Right lobe of liver (tissue), 6 donors: ENCODE measurements at regions not wholly inside any gene's neighbourhood (a gene's known extent, or its start where the extent isn't known, plus 50 kb on each side); places are given as distances from the start of the nearest gene placed in this dataset.

Experiments used
- ATAC-seq, 4 donors: fragments of 200-7000 bp; cut with Tn5 transposase; one replicate each; pipeline ENCODE4 v1.9.1; 2020; ENCODE audit warnings: mild to moderate bottlenecking in 4 of 4, moderate library complexity in 4 of 4
- DNase-seq, 3 donors: peaks; one replicate each; pipeline ENCODE4 v3.0.0-alpha.2; 2020
- H3K27ac ChIP-seq, 3 donors: fragments of 200-600 bp; one replicate each; pipeline ENCODE4 v1.8.0; 2022
- H3K27me3 ChIP-seq, 2 donors: fragments of 200-600 bp; one replicate each; pipeline ENCODE4 v1.8.0; 2022
- H3K36me3 ChIP-seq, 4 donors: fragments of 200-600 bp; sonication (generic) in 1 of 4; one replicate each; pipeline versions ENCODE4 v1.5.1 to v1.8.0; 2017 to 2022; ENCODE audit warnings: control low read depth in 1 of 4
- H3K4me1 ChIP-seq, 4 donors: fragments of 200-600 bp; sonication (generic) in 1 of 4; one replicate each; pipeline versions ENCODE4 v1.5.1 to v1.8.0; 2017 to 2022; ENCODE audit warnings: control low read depth in 1 of 4
- H3K4me3 ChIP-seq, 3 donors: fragments of 200-600 bp; one replicate each; pipeline ENCODE4 v1.8.0; 2022
- H3K9me3 ChIP-seq, 4 donors: fragments of 200-600 bp; sonication (generic) in 1 of 4; one replicate each; pipeline versions ENCODE4 v1.5.1 to v1.8.0; 2017 to 2022; ENCODE audit warnings: control low read depth in 1 of 4
- CTCF ChIP-seq, 4 donors: fragments of 200-600 bp in 3 of 4; fragments of 450-650 bp in 1 of 4; IDR thresholded peaks; one replicate each; pipeline versions ENCODE4 v1.5.1 to v1.8.0; 2016 to 2022; ENCODE audit warnings: antibody characterized with exemption in 4 of 4, mild to moderate bottlenecking in 2 of 4
- POLR2A ChIP-seq: fragments of 450-650 bp; IDR thresholded peaks from one replicate; pipeline ENCODE4 v1.6.1; 2017; ENCODE audit warnings: antibody characterized with exemption, mild to moderate bottlenecking
- WGBS: methylation state at CpG from one replicate; pipeline ENCODE4 v1.1.6; 2018; ENCODE audit warnings: low coverage, low lambda C conversion rate; ENCODE audit not compliant: insufficient coverage; ENCODE audit errors: missing lambda C conversion rate; 5-methylcytosine and 5-hydroxymethylcytosine counted together
- intact Hi-C, 2 donors: fragments of 100-400 bp; cut with DNase I; formaldehyde crosslinking; loops; one replicate each; pipeline versions ENCODE4 v1.11.2 to v1.14.1; 2022
- donor health status: DM: no; HTN: yes; CAD: no.
- donor health status: DM: no; HTN: no; CAD: no.
- donor health status: DM: no; HTN: no; CAD: no.
- donor health status: DM: no; HTN: yes; CAD: no.
- donor health status: DM: no; HTN: yes; CAD: no.

GRCh38 chr11:80816454-80816847, 1375.6 kb upstream of the TENM4 start:
- Histone ChIP-seq H3K9me3 (no peaks in the 10 kb centered on the region), H3K4me1 (no peaks in the 10 kb centered on the region), H3K36me3 (no peaks in the 10 kb centered on the region), H3K4me3 (no peak overlapping the region), H3K27ac (no peak overlapping the region), H3K27me3 (no peaks in the 10 kb centered on the region)
- intact Hi-C loops = no loop called here
- 19% methylated on average over 1 of the region's 1 CpG for WGBS
- DNase-seq (no peak), ATAC-seq (no peak)
- no peak for TF ChIP-seq CTCF (IDR thresholded peaks at IDR 0.05)
- TF ChIP-seq POLR2A = no peak

- intact Hi-C loops = no loop called here
- H3K9me3 ChIP-seq = no peaks in the 10 kb centered on the region
- TF ChIP-seq POLR2A (no peak), CTCF (IDR thresholded peaks at IDR 0.05) (no peak)
- H3K36me3 ChIP-seq = no peaks in the 10 kb centered on the region
- DNase-seq = no peak
- H3K4me3 ChIP-seq = no peak overlapping the region
- H3K27ac ChIP-seq = no peak overlapping the region
- 21% methylated on average over 3 of the region's 3 CpGs for WGBS
- ATAC-seq = no peak
- no peaks in the 10 kb centered on the region for H3K27me3 ChIP-seq
- H3K4me1 ChIP-seq = no peaks in the 10 kb centered on the region
Measured at GRCh38 chr11:80815752-80816453, 1375.1 kb upstream of the TENM4 start.

GRCh38 chr11:80814813-80815212, 1374.0 kb upstream of the TENM4 start:
- no peaks in the 10 kb centered on the region for H3K27me3 ChIP-seq
- WGBS = 65% methylated on average over 1 of the region's 1 CpG

GRCh38 chr11:80810695-80811094, 1369.9 kb upstream of the TENM4 start:
- no peaks in the 10 kb centered on the region for H3K36me3 ChIP-seq
- no peak for DNase-seq
- intact Hi-C loops = no loop called here
- no peak for ATAC-seq
- no peak overlapping the region for H3K4me3 ChIP-seq
- H3K27ac ChIP-seq = no peak overlapping the region
- TF ChIP-seq POLR2A (no peak), CTCF (IDR thresholded peaks at IDR 0.05) (no peak)
- no peaks in the 10 kb centered on the region for H3K4me1 ChIP-seq
- H3K9me3 ChIP-seq = no peaks in the 10 kb centered on the region
- WGBS = 40% methylated on average over 4 of the region's 4 CpGs
- H3K27me3 ChIP-seq = no peaks in the 10 kb centered on the region

More at GRCh38 chr11:80814813-80815212, 1374.0 kb upstream of the TENM4 start:
- no peaks in the 10 kb centered on the region for H3K9me3 ChIP-seq
- H3K4me3 ChIP-seq = no peak overlapping the region
- DNase-seq (no peak), ATAC-seq (no peak)
- H3K4me1 ChIP-seq = no peaks in the 10 kb centered on the region
- H3K27ac ChIP-seq = no peak overlapping the region
- no peaks in the 10 kb centered on the region for H3K36me3 ChIP-seq
- intact Hi-C loops = no loop called here
- TF ChIP-seq CTCF (IDR thresholded peaks at IDR 0.05) = no peak
- TF ChIP-seq POLR2A = no peak
